ENCODE measurements at regions not wholly inside any gene's neighbourhood (a gene's known extent, or its start where the extent isn't known, plus 50 kb on each side); places are given as distances from the start of the nearest gene placed in this dataset.

GRCh38 chr9:135240871-135241311 is 153.4 kb downstream of the OLFM1 start:
- H3K27me3 ChIP-seq (ENCODE audit: control insufficient read depth in 2 of 2, insufficient read depth in 2 of 2, low read length in 2 of 2) = peaks cover 11 to 74% of the 10 kb centered on the region in 2 experiments; a peak in 4 of 5 replicates
- POLR2A ChIA-PET = no interaction called here
- H3K9me1 ChIP-seq (ENCODE audit: control insufficient read depth, insufficient read depth, low read length) = no peaks in the 10 kb centered on the region
- no peaks in the 10 kb centered on the region for H3K36me3 ChIP-seq (ENCODE audit: control insufficient read depth, insufficient read depth, low read length)
- H3K4me2 ChIP-seq (ENCODE audit: insufficient read depth, low read length) = no peak overlapping the region
- no peak overlapping the region for H2AFZ ChIP-seq (ENCODE audit: low read depth, low read length)
- H3K79me2 ChIP-seq (ENCODE audit: control insufficient read depth, insufficient read depth, low read length) = no peaks in the 10 kb centered on the region
- intact Hi-C loops (cut with micrococcal nuclease) = no loop called here
- H3K9ac ChIP-seq (ENCODE audit: insufficient read depth in 1 of 2, low read depth in 2 of 2, low read length in 2 of 2) = no peak overlapping the region
- 5% methylated on average over 10 of the region's 11 CpGs for WGBS (ENCODE audit: insufficient coverage, low coverage, missing lambda C conversion rate)
- in situ Hi-C loops (cut with MboI) = no loop called here
- ATAC-seq (no peak), FAIRE-seq (no peak), DNase-seq (ENCODE audit: extremely low read depth in 1 of 4, low spot score in 3 of 4) (no peak)
- no peaks in the 10 kb centered on the region for H3K9me3 ChIP-seq (replicated peaks; ENCODE audit: control insufficient read depth, insufficient read depth, low read depth, low read length)
- TF ChIP-seq KAT7 (CRISPR knock-in tag; IDR thresholded peaks at IDR 0.05; ENCODE audit: borderline replicate concordance) = no peak
- TF ChIP-seq FOXA1 (IDR thresholded peaks at IDR 0.05; ENCODE audit: borderline replicate concordance) = no peak
- no peak for TF ChIP-seq BACH1 (tag; IDR thresholded peaks at IDR 0.05)
- no peak for TF ChIP-seq ZNF785 (CRISPR knock-in tag; IDR thresholded peaks at IDR 0.05)
- TF ChIP-seq U2AF2 (optimal IDR thresholded peaks at IDR 0.05; ENCODE audit: low read depth, low read length) = no peak
- TF ChIP-seq ATF4 (CRISPR knock-in tag; IDR thresholded peaks at IDR 0.05) = no peak
- TF ChIP-seq ZSCAN32 (CRISPR knock-in tag; IDR thresholded peaks at IDR 0.05) = no peak
- TF ChIP-seq NR2F6 (CRISPR knock-in tag; IDR thresholded peaks at IDR 0.05) = no peak
- TF ChIP-seq, protein P1, sequence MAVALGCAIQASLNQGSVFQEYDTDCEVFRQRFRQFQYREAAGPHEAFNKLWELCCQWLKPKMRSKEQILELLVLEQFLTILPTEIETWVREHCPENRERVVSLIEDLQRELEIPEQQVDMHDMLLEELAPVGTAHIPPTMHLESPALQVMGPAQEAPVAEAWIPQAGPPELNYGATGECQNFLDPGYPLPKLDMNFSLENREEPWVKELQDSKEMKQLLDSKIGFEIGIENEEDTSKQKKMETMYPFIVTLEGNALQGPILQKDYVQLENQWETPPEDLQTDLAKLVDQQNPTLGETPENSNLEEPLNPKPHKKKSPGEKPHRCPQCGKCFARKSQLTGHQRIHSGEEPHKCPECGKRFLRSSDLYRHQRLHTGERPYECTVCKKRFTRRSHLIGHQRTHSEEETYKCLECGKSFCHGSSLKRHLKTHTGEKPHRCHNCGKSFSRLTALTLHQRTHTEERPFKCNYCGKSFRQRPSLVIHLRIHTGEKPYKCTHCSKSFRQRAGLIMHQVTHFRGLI (CRISPR knock-in tag; IDR thresholded peaks at IDR 0.05) = no peak
- TF ChIP-seq FOXJ3 (CRISPR knock-in tag; IDR thresholded peaks at IDR 0.05) = no peak
- no peak for TF ChIP-seq POLR3A (IDR thresholded peaks at IDR 0.05; ENCODE audit: borderline replicate concordance, extremely low read depth, insufficient read depth, insufficient read length)
- H4K20me1 ChIP-seq (replicated peaks; ENCODE audit: control insufficient read depth, insufficient read depth, low read length) = peaks cover 17% of the 10 kb centered on the region
- CTCF ChIA-PET (ENCODE audit: low intra/inter-chr PET ratio) = no interaction called here
- no peak overlapping the region for H3K4me3 ChIP-seq
- H3K4me1 ChIP-seq (replicated peaks in 1 of 2; ENCODE audit: control insufficient read depth in 2 of 2, insufficient read depth in 2 of 2, low read length in 2 of 2) = no peaks in the 10 kb centered on the region
- BruUV-seq (replicated peaks) = no TSS peak
- no peak overlapping the region for H3K27ac ChIP-seq (ENCODE audit: extremely low read depth, low read depth, low read length)

Measured in K562 (cell line).